ENCODE measurements at regions not wholly inside any gene's neighbourhood (a gene's known extent, or its start where the extent isn't known, plus 50 kb on each side); places are given as distances from the start of the nearest gene placed in this dataset.
"Not testable (repeated sequence)": the region's sequence is repeated elsewhere in the genome, so short reads cannot be mapped to it uniquely, and the experiment has no call there.

- intact Hi-C loops (cut with micrococcal nuclease): no loop called here
Measured at GRCh38 chr12:42923583-42923982, 334.0 kb upstream of the PRICKLE1 start.

GRCh38 chr12:42923156-42923555 is 333.6 kb upstream of the PRICKLE1 start:
- intact Hi-C loops (cut with micrococcal nuclease): no loop called here

- intact Hi-C loops (cut with micrococcal nuclease): no loop called here
Measured at GRCh38 chr12:42922505-42922850, 332.9 kb upstream of the PRICKLE1 start.

GRCh38 chr12:42921741-42922504 is 332.4 kb upstream of the PRICKLE1 start:
- intact Hi-C loops (cut with micrococcal nuclease): no loop called here

GRCh38 chr12:42919691-42920090 is 330.1 kb upstream of the PRICKLE1 start:
- intact Hi-C loops (cut with micrococcal nuclease): no loop called here

- intact Hi-C loops (cut with micrococcal nuclease): no loop called here
Measured at GRCh38 chr12:42918443-42918842, 328.9 kb upstream of the PRICKLE1 start.

GRCh38 chr12:42916143-42916542 is 326.6 kb upstream of the PRICKLE1 start:
- intact Hi-C loops (cut with micrococcal nuclease): no loop called here

- intact Hi-C loops (cut with micrococcal nuclease): no loop called here
Measured at GRCh38 chr12:42915426-42915825, 325.9 kb upstream of the PRICKLE1 start.

- intact Hi-C loops (cut with micrococcal nuclease): no loop called here
Measured at GRCh38 chr12:42912367-42912766, 322.8 kb upstream of the PRICKLE1 start.

GRCh38 chr12:42910656-42911055 is 321.1 kb upstream of the PRICKLE1 start:
- intact Hi-C loops (cut with micrococcal nuclease): no loop called here

GRCh38 chr12:42908712-42909111 is 319.2 kb upstream of the PRICKLE1 start:
- intact Hi-C loops (cut with micrococcal nuclease): no loop called here

GRCh38 chr12:42906801-42907200 is 317.3 kb upstream of the PRICKLE1 start:
- intact Hi-C loops (cut with micrococcal nuclease): not testable (repeated sequence)

GRCh38 chr12:42905419-42905705 is 315.8 kb upstream of the PRICKLE1 start:
- intact Hi-C loops (cut with micrococcal nuclease): no loop called here

- intact Hi-C loops (cut with micrococcal nuclease): no loop called here
Measured at GRCh38 chr12:42904683-42905418, 315.3 kb upstream of the PRICKLE1 start.

- intact Hi-C loops (cut with micrococcal nuclease): no loop called here
Measured at GRCh38 chr12:42903736-42904135, 314.2 kb upstream of the PRICKLE1 start.

- intact Hi-C loops (cut with micrococcal nuclease): no loop called here
Measured at GRCh38 chr12:42902001-42902400, 312.5 kb upstream of the PRICKLE1 start.

- intact Hi-C loops (cut with micrococcal nuclease): no loop called here
Measured at GRCh38 chr12:42893803-42894202, 304.3 kb upstream of the PRICKLE1 start.

- intact Hi-C loops (cut with micrococcal nuclease): no loop called here
Measured at GRCh38 chr12:42892702-42893551, 303.4 kb upstream of the PRICKLE1 start.

- intact Hi-C loops (cut with micrococcal nuclease): no loop called here
Measured at GRCh38 chr12:42887657-42888056, 298.1 kb upstream of the PRICKLE1 start.

- intact Hi-C loops (cut with micrococcal nuclease): no loop called here
Measured at GRCh38 chr12:42886160-42886559, 296.6 kb upstream of the PRICKLE1 start.

GRCh38 chr12:42885677-42886076 is 296.1 kb upstream of the PRICKLE1 start:
- intact Hi-C loops (cut with micrococcal nuclease): no loop called here

- intact Hi-C loops (cut with micrococcal nuclease): no loop called here
Measured at GRCh38 chr12:42884116-42884515, 294.6 kb upstream of the PRICKLE1 start.
